Astrocyte (in vitro differentiated cells and primary cell): ENCODE measurements at regions not wholly inside any gene's neighbourhood (a gene's known extent, or its start where the extent isn't known, plus 50 kb on each side); places are given as distances from the start of the nearest gene placed in this dataset.

ENCODE experiments used
- DNase-seq: peaks from one replicate; pipeline ENCODE4 v3.0.0-alpha.2; 2010; ENCODE audit warnings: low read depth
- FAIRE-seq: peaks from 2 replicates; lab custom pipeline; 2011; peaks lifted over from hg19 to GRCh38; lab: Jason Lieb, UNC
- H2AFZ ChIP-seq: 2 replicates; pipeline ENCODE4 v1.6.0; 2012; ENCODE audit warnings: low read depth, low read length, inconsistent platforms
- H3K27ac ChIP-seq: 2 replicates; pipeline ENCODE4 v1.5.1; 2011; ENCODE audit warnings: low read depth, low read length, inconsistent platforms
- H3K27me3 ChIP-seq: 2 replicates; pipeline ENCODE4 v1.6.0; 2011; ENCODE audit warnings: low read length, inconsistent platforms; ENCODE audit not compliant: insufficient read depth
- H3K36me3 ChIP-seq: 2 replicates; pipeline ENCODE4 v1.5.1; 2011; ENCODE audit warnings: low read length, inconsistent platforms; ENCODE audit not compliant: insufficient read depth
- H3K4me1 ChIP-seq: 2 replicates; pipeline ENCODE4 v1.5.1; 2011; ENCODE audit warnings: low read length, inconsistent platforms; ENCODE audit not compliant: insufficient read depth
- H3K4me2 ChIP-seq: 2 replicates; pipeline ENCODE4 v1.6.0; 2012; ENCODE audit warnings: low read length, inconsistent platforms
- H3K4me3 ChIP-seq: 2 replicates; pipeline ENCODE4 v1.5.1; 2011; ENCODE audit warnings: low read depth, mild to moderate bottlenecking, low read length, inconsistent platforms; ENCODE audit not compliant: insufficient read depth
- H3K79me2 ChIP-seq: 2 replicates; pipeline ENCODE4 v1.6.0; 2012; ENCODE audit warnings: mild to moderate bottlenecking, low read length, inconsistent platforms; ENCODE audit not compliant: insufficient read depth
- H3K9ac ChIP-seq: 2 replicates; pipeline ENCODE4 v1.6.0; 2012; ENCODE audit warnings: mild to moderate bottlenecking, low read length, inconsistent platforms
- H3K9me3 ChIP-seq: 2 replicates; pipeline ENCODE4 v1.5.1; 2012; ENCODE audit warnings: low read depth, mild to moderate bottlenecking, low read length, inconsistent platforms; ENCODE audit not compliant: insufficient read depth
- H4K20me1 ChIP-seq: 2 replicates; pipeline ENCODE4 v1.6.0; 2012; ENCODE audit warnings: low read length, inconsistent platforms; ENCODE audit not compliant: insufficient read depth
- H3K27ac Mint-ChIP-seq: one replicate; pipeline ENCODE4 v1.8.0; 2021; ENCODE audit warnings: mild to moderate bottlenecking, mixed read lengths; ENCODE audit not compliant: unreplicated experiment
- H3K27me3 Mint-ChIP-seq: one replicate; pipeline ENCODE4 v1.8.0; 2021; ENCODE audit warnings: low read depth, mixed read lengths; ENCODE audit not compliant: unreplicated experiment
- H3K36me3 Mint-ChIP-seq: one replicate; pipeline ENCODE4 v1.8.0; 2021; ENCODE audit warnings: low read depth, mixed read lengths; ENCODE audit not compliant: unreplicated experiment
- H3K4me1 Mint-ChIP-seq: one replicate; pipeline ENCODE4 v1.8.0; 2021; ENCODE audit warnings: low read depth, mixed read lengths; ENCODE audit not compliant: unreplicated experiment
- H3K4me3 Mint-ChIP-seq: one replicate; pipeline ENCODE4 v1.8.0; 2021; ENCODE audit warnings: mild to moderate bottlenecking, moderate library complexity, mixed read lengths; ENCODE audit not compliant: unreplicated experiment
- H3K9me3 Mint-ChIP-seq: one replicate; pipeline ENCODE4 v1.8.0; 2021; ENCODE audit warnings: mild to moderate bottlenecking, mixed read lengths; ENCODE audit not compliant: unreplicated experiment
- EZH2 ChIP-seq: IDR thresholded peaks from 2 replicates; pipeline ENCODE4 v1.6.1; 2012; ENCODE audit warnings: mild to moderate bottlenecking, low read length, inconsistent platforms; ENCODE audit not compliant: insufficient read depth
- TF ChIP-seq, protein P1 (sequence below): IDR thresholded peaks from 2 replicates; pipeline ENCODE4 v1.5.1; 2011; ENCODE audit warnings: low read depth, mild to moderate bottlenecking, inconsistent platforms, low read length, moderate library complexity; ENCODE audit not compliant: insufficient read depth

DNA sequence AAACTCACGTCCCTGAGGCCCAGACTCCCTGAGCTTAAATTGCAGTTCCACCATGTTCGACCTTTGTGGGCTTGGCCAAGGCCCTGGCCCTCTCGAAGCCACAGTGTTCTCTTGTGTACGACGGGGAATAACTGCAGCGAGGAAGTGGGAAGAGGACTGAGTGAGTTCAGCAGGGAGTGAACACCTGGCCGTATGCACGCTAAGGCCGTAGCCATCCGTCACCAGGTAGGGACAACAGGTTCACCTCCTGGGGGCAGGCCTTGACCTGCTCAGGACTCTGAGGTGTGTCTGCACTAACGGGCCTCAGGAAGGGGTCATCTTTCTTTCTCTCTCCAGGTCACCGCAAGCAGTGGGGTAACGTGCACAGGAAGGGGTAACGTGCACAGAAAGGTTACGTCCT lies 67.2 kb upstream of the CTBP2 start:
- H3K9me3 Mint-ChIP-seq = no peaks in the 10 kb centered on the region
- FAIRE-seq (no peak), DNase-seq (no peak)
- Histone ChIP-seq H3K4me2 (no peak overlapping the region), H3K79me2 (no peaks in the 10 kb centered on the region), H3K9ac (no peak overlapping the region), H3K9me3 (no peaks in the 10 kb centered on the region), H2AFZ (no peak overlapping the region), H3K36me3 (no peaks in the 10 kb centered on the region), H4K20me1 (no peaks in the 10 kb centered on the region), H3K4me3 (no peak overlapping the region), H3K27me3 (peaks cover 2% of the 10 kb centered on the region), H3K4me1 (peaks cover 17% of the 10 kb centered on the region), H3K27ac (no peak overlapping the region)
- no peak overlapping the region for H3K4me3 Mint-ChIP-seq
- peaks cover 16% of the 10 kb centered on the region for H3K4me1 Mint-ChIP-seq
- no peak overlapping the region for H3K27ac Mint-ChIP-seq
- TF ChIP-seq EZH2 = no peak
- TF ChIP-seq, protein P1, sequence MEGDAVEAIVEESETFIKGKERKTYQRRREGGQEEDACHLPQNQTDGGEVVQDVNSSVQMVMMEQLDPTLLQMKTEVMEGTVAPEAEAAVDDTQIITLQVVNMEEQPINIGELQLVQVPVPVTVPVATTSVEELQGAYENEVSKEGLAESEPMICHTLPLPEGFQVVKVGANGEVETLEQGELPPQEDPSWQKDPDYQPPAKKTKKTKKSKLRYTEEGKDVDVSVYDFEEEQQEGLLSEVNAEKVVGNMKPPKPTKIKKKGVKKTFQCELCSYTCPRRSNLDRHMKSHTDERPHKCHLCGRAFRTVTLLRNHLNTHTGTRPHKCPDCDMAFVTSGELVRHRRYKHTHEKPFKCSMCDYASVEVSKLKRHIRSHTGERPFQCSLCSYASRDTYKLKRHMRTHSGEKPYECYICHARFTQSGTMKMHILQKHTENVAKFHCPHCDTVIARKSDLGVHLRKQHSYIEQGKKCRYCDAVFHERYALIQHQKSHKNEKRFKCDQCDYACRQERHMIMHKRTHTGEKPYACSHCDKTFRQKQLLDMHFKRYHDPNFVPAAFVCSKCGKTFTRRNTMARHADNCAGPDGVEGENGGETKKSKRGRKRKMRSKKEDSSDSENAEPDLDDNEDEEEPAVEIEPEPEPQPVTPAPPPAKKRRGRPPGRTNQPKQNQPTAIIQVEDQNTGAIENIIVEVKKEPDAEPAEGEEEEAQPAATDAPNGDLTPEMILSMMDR = no peak
- H3K36me3 Mint-ChIP-seq = no peaks in the 10 kb centered on the region
- H3K27me3 Mint-ChIP-seq = peaks cover 15% of the 10 kb centered on the region

DNA sequence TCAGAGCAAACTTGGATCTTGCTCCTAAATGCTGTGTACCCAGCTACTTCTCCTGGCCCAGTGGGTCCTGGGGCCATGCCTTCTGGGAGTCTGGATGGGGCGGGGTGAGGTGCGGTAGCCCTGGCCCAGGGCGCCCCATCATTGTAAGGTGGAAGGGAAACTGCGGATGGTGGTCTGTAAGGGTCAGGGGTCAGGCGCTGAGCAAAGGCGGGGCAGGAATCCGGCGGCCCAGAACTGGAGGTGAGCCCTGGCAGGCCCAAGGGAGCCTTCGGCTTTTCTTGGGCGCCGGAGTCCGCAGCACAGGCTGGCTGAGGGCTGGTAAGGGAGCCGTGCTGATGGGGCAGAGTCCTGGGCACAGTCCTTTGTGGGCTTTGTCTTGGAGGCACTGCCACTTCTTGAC lies 66.5 kb upstream of the CTBP2 start:
- Histone ChIP-seq H3K4me2 (no peak overlapping the region), H4K20me1 (no peaks in the 10 kb centered on the region), H3K9ac (no peak overlapping the region), H3K9me3 (no peaks in the 10 kb centered on the region), H3K4me3 (no peak overlapping the region), H3K27ac (no peak overlapping the region), H3K79me2 (no peaks in the 10 kb centered on the region), H3K36me3 (no peaks in the 10 kb centered on the region), H3K27me3 (peaks cover 4% of the 10 kb centered on the region), H2AFZ (no peak overlapping the region), H3K4me1 (peaks cover 9% of the 10 kb centered on the region)
- H3K4me3 Mint-ChIP-seq = no peak overlapping the region
- no peak overlapping the region for H3K27ac Mint-ChIP-seq
- peaks cover 21% of the 10 kb centered on the region for H3K27me3 Mint-ChIP-seq
- TF ChIP-seq, protein P1 = no peak
- no peak for FAIRE-seq
- DNase-seq = no peak
- H3K9me3 Mint-ChIP-seq = no peaks in the 10 kb centered on the region
- H3K36me3 Mint-ChIP-seq = no peaks in the 10 kb centered on the region
- H3K4me1 Mint-ChIP-seq = peaks cover 13% of the 10 kb centered on the region

DNA sequence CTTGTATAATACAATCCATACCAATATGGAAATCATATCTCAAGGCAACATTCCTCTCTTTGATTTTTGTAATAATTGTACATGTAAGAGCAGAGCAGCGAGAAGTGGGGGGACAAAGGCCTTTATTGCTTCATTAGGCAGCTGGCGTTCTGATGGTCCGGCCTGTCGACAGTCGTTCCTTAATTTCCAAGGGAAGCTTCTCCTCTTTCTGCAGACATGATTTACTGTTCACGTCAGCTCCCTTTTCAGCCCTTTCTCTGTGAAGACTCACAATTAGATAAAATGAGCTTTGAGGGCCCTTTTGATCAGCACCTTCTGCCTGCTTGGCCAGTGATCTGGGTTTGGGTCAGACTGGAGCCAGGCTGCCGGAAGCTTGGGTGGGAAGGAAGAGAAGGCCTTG lies 65.6 kb upstream of the CTBP2 start:
- Histone ChIP-seq H2AFZ (no peak overlapping the region), H3K36me3 (no peaks in the 10 kb centered on the region), H3K27me3 (peaks cover 4% of the 10 kb centered on the region), H3K27ac (no peak overlapping the region), H3K4me1 (peaks cover 3% of the 10 kb centered on the region), H3K79me2 (no peaks in the 10 kb centered on the region), H4K20me1 (no peaks in the 10 kb centered on the region), H3K9me3 (no peaks in the 10 kb centered on the region), H3K4me3 (no peak overlapping the region), H3K4me2 (no peak overlapping the region), H3K9ac (no peak overlapping the region)
- TF ChIP-seq EZH2 = no peak
- TF ChIP-seq, protein P1 = no peak
- DNase-seq (no peak), FAIRE-seq (no peak)
- H3K27me3 Mint-ChIP-seq = peaks cover 29% of the 10 kb centered on the region
- H3K4me1 Mint-ChIP-seq = peaks cover 5% of the 10 kb centered on the region
- H3K9me3 Mint-ChIP-seq = no peaks in the 10 kb centered on the region
- H3K27ac Mint-ChIP-seq = no peak overlapping the region
- H3K36me3 Mint-ChIP-seq = no peaks in the 10 kb centered on the region
- no peak overlapping the region for H3K4me3 Mint-ChIP-seq
